NCI-H1436 (cell line): ENCODE measurements at regions not wholly inside any gene's neighbourhood (a gene's known extent, or its start where the extent isn't known, plus 50 kb on each side); places are given as distances from the start of the nearest gene placed in this dataset.
A peak's percentile ranks its signal among the peaks of the same experiment; 100 is the strongest.

Experiments used
- DNase-seq: peaks from one replicate; lab custom pipeline; 2025; lab: John Stamatoyannopoulos, UW

DNA sequence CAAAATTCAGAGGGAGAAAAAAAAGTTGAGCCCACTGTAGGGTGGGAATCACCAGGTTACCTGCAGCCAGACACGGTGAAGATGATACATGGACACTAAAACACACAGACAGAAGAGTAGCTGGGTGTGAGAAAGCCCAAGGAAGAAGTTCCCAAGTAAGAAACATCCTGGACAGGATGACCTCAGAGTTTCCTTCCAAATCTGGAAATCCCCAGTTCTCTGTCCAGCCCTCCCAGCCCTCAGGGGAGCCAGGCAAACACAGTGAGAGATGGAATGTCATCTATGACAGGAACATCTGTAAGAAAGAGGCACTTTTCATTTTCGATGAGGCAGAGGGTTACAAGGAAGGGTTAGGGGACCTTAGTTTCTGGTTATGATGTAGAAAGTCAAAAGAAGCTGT lies 125.1 kb upstream of the LYZL1 start:
- DNase-seq: no peak

DNA sequence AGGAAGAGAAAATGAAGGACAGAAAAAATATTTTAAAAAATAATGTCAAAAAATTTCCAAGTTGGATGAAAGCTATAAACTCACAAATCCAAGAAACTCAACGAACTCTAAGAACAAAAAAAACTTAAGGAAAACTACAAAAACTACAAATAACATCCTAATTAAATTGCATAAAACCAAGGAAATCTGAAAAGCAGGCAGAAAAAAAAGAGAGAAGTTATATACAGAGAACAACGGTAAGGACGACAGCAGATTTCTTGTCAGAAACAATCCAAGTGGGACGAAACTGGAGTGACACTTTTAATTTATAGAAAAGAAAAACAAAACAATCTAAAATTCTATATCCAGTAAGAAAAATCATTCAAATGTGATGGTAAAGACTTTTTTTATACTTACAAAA lies 122.2 kb upstream of the LYZL1 start:
- DNase-seq: no peak

DNA sequence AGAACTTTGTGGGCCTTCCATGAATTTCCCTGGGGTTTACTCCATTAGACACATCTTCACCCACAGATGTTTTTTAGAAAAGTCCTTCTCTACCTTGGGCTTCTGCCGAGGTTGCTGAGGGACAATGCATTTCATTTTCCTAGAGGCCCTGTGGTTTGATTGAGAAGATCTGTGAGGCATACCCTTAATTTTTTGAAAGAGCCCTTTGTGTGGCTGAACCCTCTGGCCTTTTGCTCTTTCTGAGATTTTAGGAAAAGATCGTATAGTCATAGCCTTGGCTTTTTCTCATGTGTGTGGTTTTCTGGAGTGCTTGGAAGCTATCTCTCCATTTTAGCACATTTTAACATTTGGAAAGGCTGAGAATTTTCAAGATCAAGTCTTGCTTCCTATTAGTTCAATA lies 119.8 kb upstream of the LYZL1 start:
- no peak for DNase-seq

DNA sequence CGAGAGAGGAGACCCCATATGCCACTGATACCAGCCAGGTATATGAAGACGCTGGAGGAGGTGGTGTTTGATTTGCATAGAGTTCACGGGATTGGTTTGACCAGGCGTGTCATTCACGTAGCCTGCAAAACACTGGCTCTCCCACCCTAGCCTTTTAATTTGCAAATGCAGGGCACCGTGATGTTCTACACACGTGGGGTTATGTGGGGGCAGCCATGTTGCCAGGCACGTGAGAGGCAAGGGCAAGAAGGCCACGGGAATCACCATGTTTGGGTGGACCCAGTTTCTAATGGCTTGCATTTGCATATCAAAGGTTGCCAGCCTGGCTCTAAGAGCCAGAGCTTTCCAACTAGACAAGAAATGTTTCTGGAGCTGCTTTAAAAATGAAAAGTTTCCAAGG lies 117.2 kb upstream of the LYZL1 start:
- no peak for DNase-seq

DNA sequence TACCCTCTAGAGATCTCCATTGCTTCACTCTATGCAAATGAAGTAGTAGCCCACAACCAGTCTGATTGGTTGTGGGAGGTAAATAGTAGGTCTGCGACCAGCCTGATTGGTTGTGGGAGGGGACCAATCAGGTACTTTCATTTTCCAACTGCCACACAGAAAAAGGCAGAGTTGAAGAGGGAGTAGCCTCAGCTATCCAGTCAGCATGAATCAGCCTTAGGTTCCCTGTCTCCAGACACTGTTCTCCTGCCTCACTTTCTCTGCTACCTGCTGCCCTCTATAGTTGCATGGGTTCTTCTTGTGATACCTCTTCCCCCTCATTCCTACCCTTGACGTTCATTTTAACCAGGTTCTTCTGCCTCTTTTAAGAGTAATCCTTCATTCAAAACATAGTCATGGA lies 114.5 kb upstream of the LYZL1 start:
- no peak for DNase-seq

DNA sequence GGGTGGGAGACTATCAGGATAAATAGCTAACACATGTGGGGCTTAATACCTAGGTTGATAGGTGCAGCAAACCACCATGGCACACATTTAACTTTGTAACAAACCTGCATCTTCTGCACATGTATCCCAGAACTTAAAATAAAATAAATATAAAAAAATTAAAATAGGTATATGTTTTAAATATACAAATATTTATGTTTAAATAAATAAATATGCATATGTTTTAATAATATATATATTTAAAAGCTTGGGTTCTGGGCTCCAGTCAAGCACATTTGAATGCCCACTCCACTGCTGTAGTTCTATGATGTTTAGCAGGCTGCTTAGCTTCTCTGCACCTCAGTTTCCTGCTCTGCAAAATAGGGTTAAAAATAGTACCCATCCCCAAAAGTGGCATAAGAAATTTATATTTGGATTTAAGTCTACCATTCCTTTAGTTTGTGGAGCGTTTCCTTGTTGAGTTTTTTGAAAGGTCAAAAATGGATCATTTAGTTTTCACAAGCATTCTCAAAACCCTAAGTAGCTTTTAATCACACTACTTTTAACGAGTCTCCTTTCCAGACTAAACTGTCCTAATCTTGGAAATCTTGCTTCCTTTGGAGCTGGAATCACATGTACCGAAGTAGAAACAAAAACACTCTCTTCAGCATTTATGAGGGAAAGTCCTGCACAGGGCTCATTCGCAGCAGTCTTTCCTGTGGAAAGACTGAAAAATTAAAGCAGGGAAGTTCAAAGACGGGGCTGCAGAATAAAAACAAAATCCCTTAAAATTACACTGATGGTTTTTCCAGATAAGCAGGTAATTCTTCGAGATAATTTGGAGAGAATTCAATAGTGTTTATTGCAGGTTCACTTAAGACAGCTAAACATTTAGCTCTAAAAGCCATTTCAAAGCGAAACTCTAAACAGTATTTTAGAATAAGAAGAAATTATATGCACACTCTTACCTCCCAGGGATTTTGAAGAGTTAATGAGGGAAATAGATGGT lies 111.7 kb upstream of the LYZL1 start:
- no peak for DNase-seq

DNA sequence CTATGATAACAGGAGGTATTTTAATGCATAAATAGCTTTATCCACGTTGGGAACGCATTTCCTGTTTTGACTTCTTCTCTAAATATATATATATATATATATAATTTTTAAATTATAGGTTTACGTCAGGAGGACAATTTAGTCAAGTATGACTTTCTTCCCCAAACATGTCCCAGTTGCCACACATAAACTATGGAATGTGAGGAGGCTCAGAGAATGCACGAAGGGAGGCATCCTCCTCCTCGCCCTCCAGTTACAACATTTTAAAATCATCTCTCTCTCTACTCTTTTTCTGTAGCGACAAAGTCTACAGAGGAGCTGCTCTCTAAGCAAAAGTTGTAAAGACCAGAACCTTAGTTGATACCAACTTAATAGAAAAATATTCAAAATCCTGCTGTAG lies 106.9 kb upstream of the LYZL1 start:
- no peak for DNase-seq

DNA sequence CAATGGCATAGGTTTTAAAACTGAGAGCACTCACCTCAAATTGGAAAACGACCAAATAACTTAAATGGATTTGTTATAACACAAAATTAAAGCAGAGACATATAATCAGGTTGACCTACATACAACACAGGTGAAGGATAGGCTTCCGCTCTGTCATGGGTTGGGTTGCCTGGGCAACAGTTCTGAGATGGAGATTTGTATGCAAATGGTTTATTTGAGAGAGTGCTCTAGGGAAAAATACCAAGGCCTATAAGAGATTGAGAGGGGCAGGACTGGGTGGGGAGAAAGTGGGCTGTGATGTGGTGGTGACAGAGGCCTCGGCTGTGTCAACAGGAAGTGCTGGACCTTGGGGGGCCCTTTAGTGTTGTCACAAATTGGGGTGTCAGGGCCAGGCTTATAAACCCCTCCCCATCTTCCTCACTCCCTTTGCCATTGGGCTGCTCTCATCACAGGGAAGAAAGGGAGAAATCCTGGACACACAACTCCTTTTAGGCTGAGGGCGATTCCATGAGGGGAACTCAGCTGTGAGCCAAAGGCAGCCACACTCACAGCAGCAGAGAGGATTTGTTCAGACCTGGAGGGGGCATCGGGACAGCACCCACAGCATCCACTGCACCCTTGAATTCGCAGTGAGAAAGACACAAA lies 105.4 kb upstream of the LYZL1 start:
- DNase-seq: peak; percentile 69

DNA sequence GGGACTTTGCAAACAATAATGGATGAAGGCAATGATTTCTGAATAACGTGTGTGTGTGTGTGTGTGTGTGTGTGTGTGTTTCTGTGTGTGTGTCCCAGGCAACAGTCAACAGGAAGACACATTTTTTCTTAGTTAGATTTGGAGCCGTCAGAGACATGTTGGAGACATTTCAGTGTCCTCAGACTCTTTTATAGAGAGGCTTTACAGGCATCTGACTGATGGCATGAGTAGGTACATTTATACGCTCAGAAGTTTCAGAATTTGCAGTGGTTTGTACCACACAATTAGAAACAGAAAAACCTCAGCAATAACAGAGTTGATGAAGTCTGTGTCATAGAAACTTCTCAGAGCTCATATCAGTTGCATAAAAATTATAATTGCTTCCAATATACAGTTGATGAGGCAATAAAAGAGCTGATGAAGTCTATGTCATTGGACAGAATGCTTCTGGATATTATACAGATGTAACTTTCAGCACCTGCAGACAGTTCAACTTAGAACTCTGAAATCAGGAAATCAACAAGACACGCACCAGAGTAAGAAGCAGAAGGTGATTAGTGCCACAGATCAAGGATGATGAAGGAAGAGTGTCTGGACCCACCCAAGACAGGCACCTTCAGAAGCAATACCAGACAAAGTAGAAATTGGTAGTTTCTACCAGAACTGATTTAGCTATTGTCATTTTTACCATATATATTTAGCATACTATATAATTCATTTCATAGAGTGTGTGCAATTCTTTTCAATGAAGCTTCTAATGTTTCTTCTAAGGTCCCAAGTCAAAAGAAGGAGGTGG lies 104.5 kb upstream of the LYZL1 start:
- DNase-seq: no peak

DNA sequence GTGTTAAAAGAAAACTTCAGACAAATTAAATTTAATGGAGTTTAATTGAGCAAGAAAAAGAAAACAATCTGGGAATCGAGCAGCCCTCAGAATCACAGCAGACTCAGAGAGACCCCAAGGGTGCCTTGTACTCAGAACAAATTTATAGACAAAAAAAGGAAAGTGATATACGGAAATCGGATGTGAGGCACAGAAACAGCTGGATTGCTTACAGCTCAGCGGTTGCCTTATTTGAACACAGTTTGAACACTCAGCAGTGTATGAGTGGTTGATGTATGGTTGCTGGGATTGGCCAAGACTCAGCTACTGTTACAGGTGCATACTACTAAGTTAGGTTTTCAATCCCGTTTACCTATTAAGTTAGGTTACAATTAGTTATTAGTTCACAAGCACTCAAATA lies 103.8 kb upstream of the LYZL1 start:
- no peak for DNase-seq

DNA sequence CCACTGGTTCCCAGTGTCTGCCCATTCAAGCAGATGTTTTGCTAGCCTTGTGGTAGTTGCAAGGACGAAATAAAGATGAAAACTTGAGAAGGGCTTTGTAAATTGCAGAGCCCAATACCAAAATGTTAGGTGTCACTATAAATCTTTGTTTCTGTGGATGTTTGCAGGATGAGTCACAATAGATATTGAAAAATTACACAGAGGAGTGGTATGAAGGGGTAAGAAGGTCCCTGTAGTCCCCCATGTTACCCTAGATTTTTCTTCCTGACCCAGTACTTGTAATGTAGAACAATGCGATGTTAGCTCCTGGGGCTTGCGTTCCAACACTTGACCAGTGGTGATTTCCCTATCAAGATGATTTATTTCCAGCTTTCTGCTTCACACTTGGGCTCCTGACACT lies 102.6 kb upstream of the LYZL1 start:
- DNase-seq: no peak

DNA sequence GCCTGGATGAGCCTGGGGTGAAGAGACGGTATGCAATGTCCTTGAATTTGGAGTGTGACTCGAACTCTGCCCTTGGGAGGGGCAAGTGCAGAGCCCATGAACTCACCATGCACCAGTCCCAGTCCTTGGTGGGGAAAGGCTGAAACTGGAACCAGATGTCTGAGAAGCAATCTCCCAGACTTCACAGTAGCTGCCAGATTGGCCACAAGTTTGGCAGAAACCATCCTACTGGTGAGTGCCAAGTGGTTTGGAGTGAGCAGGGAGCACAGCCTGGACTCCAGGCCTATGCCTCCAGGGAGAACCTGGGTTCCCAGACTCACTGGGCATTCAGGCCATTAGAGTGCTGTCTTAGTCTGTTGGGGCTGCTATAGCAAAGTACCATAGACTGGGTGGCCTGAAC lies 99.6 kb upstream of the LYZL1 start:
- DNase-seq: no peak

DNA sequence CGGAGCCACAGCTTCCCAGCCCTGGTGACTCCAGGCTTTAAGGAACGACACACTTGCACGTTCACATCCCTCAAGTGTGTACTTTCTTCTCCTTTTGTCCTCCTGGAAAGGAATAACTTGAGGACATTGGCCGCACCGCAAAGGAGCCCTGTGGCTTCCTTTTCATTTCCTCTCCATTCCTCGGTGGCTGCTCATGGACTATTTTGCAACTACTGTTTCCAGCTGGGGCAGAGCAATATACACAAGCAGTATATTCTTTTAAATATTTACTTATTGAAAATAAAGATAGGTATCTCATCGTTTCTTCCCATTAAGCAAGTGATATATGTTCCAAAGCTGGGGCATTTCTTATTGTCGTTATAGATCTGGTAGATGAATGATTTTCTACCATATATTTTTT lies 97.2 kb upstream of the LYZL1 start:
- no peak for DNase-seq

DNA sequence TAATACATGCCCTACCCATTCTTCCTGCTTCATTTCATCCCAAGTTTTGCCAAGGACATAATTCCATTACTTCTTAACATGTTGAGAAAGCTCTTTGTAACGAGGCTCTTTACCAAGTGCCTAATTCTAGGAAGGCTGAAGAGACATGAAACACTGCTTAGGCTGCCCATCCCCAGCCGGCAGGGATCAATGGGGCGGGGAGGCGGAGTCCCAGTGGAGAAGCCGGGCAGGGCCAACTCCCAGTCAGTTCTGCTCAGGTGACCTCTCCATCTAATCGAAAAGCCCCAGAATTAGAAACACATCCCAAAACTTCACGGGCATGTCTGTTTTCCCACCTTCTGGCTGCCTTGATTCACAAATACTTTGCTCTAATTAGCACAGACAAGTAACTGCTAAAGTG lies 89.5 kb upstream of the LYZL1 start:
- DNase-seq: no peak

DNA sequence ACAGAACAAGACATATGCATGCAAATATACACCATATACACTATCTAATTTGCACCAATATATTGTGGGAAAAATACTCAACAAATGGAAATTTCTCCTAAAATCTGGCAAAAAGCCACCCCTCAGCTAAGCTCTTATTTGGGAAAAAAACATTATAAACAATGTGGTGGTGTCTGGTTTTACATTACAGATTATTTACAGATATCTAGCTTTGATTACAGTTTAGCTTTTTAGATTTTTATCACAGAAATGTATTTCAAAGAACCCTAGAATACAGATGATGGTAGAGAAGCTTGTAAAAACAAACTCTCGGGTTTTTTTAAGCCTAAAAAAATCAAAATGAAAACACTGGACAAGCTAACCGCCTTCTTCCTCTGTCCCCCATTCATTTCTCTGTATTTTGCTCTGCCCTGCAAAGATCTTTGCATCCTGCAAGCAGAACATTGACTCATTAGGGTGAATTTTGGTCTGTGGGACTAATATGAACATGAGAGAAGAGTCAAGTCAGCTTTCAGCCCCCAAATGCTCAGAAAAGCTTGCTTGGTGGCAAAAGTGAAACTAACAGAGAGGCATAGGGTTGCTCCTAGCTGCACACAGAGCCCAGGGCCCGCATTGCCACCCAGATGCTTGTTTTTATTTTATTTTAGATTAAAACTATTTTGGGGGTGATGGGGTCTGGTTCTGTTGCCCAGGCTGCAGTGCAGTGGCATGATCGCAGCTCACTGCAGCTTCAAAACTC lies 88.8 kb upstream of the LYZL1 start:
- no peak for DNase-seq

DNA sequence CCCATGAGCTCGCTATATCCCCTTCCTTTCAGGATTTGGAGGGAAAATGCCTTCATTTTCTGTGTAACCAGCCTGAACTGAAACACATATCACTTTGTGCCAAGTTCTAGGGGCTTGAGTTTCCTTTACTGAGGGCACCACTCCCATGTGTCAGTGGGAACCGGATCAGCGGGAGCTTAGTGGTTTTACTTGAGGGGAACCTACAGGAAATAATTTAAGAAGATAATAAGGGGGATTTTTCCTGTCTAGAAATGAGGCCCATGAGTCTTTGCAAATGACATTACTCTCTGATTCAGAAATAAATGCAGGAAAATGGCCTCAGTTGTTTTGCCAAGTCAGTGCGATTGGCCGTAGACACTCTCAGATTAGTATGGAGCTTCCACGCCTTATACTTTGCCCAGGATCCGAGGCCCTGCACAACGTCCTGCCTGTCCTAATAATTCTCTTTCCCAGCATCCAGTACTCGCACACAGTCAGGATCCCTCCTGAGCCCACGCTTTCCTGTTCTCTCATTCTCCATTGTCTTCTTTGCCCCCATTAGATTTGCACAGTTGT lies 86.4 kb upstream of the LYZL1 start:
- DNase-seq: no peak

DNA sequence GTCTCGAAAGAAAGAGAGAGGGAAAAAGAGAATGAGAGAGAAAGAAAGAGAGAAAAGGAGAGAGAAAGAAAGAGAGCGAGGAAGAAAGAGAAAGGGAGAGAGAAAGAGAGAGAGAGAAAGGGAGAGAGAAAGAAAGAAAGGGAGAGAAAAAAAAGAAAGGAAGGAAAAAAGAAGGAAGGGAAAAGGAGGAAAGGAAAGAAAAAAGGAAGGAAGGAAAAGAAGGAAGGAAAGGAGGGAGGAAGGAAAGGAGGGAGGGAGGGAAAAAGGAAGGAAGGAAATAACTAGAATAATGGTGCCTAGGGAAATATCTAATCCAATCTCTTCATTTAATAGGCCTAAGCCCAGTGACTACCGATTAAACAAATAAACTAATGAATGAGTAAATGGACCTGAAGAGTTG lies 85.4 kb upstream of the LYZL1 start:
- DNase-seq: no peak

DNA sequence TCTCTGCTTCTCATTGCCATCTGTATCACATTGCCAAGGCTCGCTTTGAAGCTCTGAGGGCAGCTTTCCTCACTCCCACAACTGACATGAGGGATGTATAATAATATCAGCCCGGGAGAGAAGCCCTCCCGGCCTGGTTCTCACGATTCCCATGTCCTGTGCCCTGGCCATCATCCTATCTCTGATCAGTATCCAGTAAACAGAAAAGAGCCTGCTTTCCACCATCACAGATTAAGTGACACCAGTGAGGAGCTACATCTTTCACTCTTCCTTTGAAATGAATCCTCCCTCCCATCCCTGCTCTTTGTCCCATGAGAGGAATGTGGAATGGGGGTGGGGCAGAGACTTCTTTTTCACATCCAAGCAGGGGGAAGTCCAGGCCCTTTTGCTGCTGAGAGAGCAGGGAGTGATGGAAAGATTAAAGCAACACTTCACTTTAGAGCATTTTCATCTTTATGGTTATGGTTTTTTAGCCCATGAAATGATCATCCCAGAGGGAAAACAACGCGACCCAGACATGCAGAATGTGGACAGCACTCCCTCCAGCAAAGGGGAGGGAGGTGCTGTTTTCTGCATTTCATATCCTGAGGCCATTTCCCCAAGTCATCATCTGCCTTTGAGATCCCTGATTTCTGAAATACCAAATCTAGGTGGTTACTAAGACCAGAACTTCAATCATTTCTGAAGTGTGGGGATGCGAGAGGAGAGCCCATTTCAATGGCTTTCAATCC lies 84.6 kb upstream of the LYZL1 start:
- DNase-seq: no peak

DNA sequence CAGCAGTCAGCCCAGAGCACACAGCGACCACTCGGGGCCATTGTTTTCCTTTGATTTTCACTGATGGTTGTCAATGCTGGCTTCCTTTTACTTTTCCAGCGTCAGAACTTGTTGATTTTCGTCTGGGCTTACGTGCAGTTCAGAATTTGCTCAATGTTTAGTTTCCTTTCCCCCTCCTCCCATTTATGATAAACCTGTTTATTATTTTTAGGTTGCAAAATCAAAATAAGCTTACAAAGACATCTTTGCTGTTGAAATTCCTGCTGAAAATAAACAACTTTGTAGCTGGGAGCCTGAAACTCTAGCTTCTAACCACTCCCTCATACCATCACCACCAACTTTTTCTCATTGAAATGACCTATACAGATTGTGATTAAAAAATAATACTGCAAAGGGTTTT lies 83.1 kb upstream of the LYZL1 start:
- DNase-seq: no peak

DNA sequence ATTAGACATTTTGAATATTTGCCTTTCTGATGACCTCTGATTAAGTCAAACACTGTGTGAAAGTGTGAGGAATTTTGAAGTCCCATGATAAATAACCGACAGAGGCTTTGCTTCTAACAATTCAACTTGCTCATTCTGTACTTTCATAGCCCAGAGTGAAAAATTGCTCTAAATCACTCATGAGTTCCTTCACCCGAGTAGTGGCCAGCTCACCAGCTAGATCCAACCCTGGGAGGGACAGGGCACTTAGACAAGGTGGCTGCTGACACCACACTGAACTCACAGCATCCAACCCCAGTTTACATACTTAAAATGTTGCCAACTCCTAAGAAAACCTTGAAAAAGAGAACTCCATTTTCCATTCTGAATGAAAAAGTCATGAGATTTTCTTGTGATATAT lies 80.0 kb upstream of the LYZL1 start:
- DNase-seq: no peak

DNA sequence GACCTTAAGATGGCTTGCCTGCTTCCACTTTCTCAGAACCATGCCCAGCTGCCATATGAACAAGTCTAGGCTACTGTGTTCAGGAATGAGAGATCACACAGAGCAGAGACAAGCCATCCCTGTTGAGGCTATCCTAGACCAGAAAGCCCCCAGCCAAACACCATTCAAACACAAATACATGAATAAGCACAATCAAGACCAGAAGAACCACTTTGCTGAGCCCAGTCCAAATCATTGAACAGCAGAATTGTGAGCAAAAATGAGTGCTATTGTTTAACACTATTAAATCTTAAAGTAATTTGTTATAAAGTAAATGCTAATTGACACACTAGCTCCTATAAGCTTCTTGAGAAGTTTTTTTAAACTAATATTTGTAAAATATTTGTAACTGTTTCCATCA lies 79.0 kb upstream of the LYZL1 start:
- DNase-seq: no peak
